Endothelial cell of umbilical vein (primary cell): ENCODE measurements at regions not wholly inside any gene's neighbourhood (a gene's known extent, or its start where the extent isn't known, plus 50 kb on each side); places are given as distances from the start of the nearest gene placed in this dataset.

Source experiments
- BruUV-seq: library from RNA; stranded (reverse); fragments of 400-500 nt; replicated peaks from 2 replicates; lab custom pipeline; 2021; lab: Mats Ljungman, UMichigan
- CTCF ChIA-PET: fragments of 300-600, 350-600 bp; sonication (Branson Sonifier 250); formaldehyde crosslinking; loops from one replicate; lab custom pipeline; 2021; ENCODE audit warnings: antibody characterized with exemption, inconsistent platforms; lab: Charles Lee
- POLR2A ChIA-PET: fragments of 300-600, 350-600 bp; sonication (Branson Sonifier 250); formaldehyde crosslinking; loops from one replicate; lab custom pipeline; 2021; ENCODE audit warnings: antibody characterized with exemption, inconsistent platforms; lab: Charles Lee
- DNase-seq: peaks from one replicate; pipeline ENCODE4 v3.0.0-alpha.2; 2011; ENCODE audit warnings: low read depth, low spot score
- FAIRE-seq: peaks from 2 replicates; lab custom pipeline; 2011; peaks lifted over from hg19 to GRCh38; lab: Jason Lieb, UNC
- H2AFZ ChIP-seq: 2 replicates; pipeline ENCODE4 v1.6.0; 2012; ENCODE audit warnings: low read depth, low read length, control low read depth, inconsistent platforms
- H3K27ac ChIP-seq: 2 replicates; pipeline ENCODE4 v1.5.1; 2011; ENCODE audit warnings: low read depth, mild to moderate bottlenecking, control low read depth, low read length, moderate library complexity; ENCODE audit not compliant: insufficient read depth
- H3K27me3 ChIP-seq, 2 experiments: 2 replicates each; pipeline versions ENCODE4 v1.6.0 to v1.6.1; 2011; ENCODE audit warnings: low read length in 2 of 2, mixed read lengths in 1 of 2; ENCODE audit not compliant: control insufficient read depth in 2 of 2, insufficient read depth in 2 of 2
- H3K36me3 ChIP-seq, 2 experiments: 2 replicates in 1 of 2; 3 replicates in 1 of 2; pipeline ENCODE4 v1.5.1; 2011; ENCODE audit warnings: low read length in 2 of 2, mild to moderate bottlenecking in 1 of 2, moderate library complexity in 1 of 2; ENCODE audit not compliant: control insufficient read depth in 2 of 2, insufficient read depth in 2 of 2; ENCODE audit errors: extremely low read depth in 1 of 2
- H3K4me1 ChIP-seq: 3 replicates; pipeline ENCODE4 v1.5.1; 2011; ENCODE audit warnings: mild to moderate bottlenecking, low read length; ENCODE audit not compliant: control insufficient read depth, insufficient read depth; ENCODE audit errors: extremely low read depth
- H3K4me2 ChIP-seq: 2 replicates; pipeline ENCODE4 v1.6.1; 2011; ENCODE audit warnings: low read length, control low read depth, mixed read lengths; ENCODE audit not compliant: insufficient read depth
- H3K4me3 ChIP-seq, 3 experiments: fragments of 200-600 bp in 1 of 3; sonication (generic), shearing (Covaris generic) in 1 of 3; replicated peaks in 1 of 3; 2 replicates each; pipeline ENCODE4 v1.5.1; 2011 to 2016; ENCODE audit warnings: control low read depth in 3 of 3, low read length in 3 of 3, mild to moderate bottlenecking in 2 of 3, inconsistent platforms in 1 of 3, low read depth in 1 of 3, moderate library complexity in 1 of 3; ENCODE audit not compliant: insufficient read depth in 1 of 3
- H3K79me2 ChIP-seq: 2 replicates; pipeline ENCODE4 v1.6.0; 2012; ENCODE audit warnings: low read length, inconsistent platforms; ENCODE audit not compliant: control insufficient read depth, insufficient read depth
- H3K9ac ChIP-seq: replicated peaks from 2 replicates; pipeline ENCODE3; 2011; ENCODE audit warnings: low read length, control low read depth; ENCODE audit not compliant: insufficient read depth; ENCODE audit errors: extremely low read depth
- H3K9me1 ChIP-seq: replicated peaks from 3 replicates; pipeline ENCODE4 v1.6.0; 2011; ENCODE audit warnings: mild to moderate bottlenecking, low read length; ENCODE audit not compliant: control insufficient read depth, insufficient read depth; ENCODE audit errors: extremely low read depth
- H3K9me3 ChIP-seq: replicated peaks from 2 replicates; pipeline ENCODE4 v1.5.1; 2012; ENCODE audit warnings: low read length, inconsistent platforms; ENCODE audit not compliant: control insufficient read depth, insufficient read depth
- H4K20me1 ChIP-seq: replicated peaks from 2 replicates; pipeline ENCODE3; 2011; ENCODE audit warnings: mild to moderate bottlenecking, low read length; ENCODE audit not compliant: control insufficient read depth, insufficient read depth; ENCODE audit errors: extremely low read depth
- EZH2 ChIP-seq: IDR thresholded peaks from 2 replicates; pipeline ENCODE4 v1.6.1; 2012; ENCODE audit warnings: borderline replicate concordance, low read depth, mild to moderate bottlenecking, moderate library complexity, low read length, inconsistent platforms; ENCODE audit not compliant: severe bottlenecking
- FOS ChIP-seq: IDR thresholded peaks from 2 replicates; pipeline ENCODE4 v1.6.1; 2011; ENCODE audit warnings: mild to moderate bottlenecking, low read length, moderate library complexity, borderline replicate concordance; ENCODE audit not compliant: insufficient read depth
- GATA2 ChIP-seq: IDR thresholded peaks from 2 replicates; pipeline ENCODE4 v1.7.0; 2011; ENCODE audit warnings: low read depth, mild to moderate bottlenecking, moderate library complexity, mixed read lengths, low read length; ENCODE audit not compliant: insufficient read length, insufficient read depth
- JUN ChIP-seq: IDR thresholded peaks from 2 replicates; pipeline ENCODE4 v1.6.1; 2011; ENCODE audit warnings: borderline replicate concordance, low read depth; ENCODE audit not compliant: insufficient read length, insufficient read depth
- MYC ChIP-seq: IDR thresholded peaks from one replicate; pipeline ENCODE4 v1.6.1; 2011; ENCODE audit warnings: mild to moderate bottlenecking, low read depth, low read length
- POLR2A ChIP-seq: IDR thresholded peaks from 2 replicates; pipeline ENCODE4 v1.6.1; 2012; ENCODE audit warnings: low read depth, mild to moderate bottlenecking, control low read depth, low read length
- POLR2AphosphoS5 ChIP-seq: IDR thresholded peaks from 2 replicates; pipeline ENCODE4 v1.6.1; 2012; ENCODE audit warnings: low read depth, mild to moderate bottlenecking, control low read depth, low read length, moderate library complexity; ENCODE audit not compliant: insufficient read depth
- dilution Hi-C: fragments of 300-500 bp; cut with MboI; formaldehyde crosslinking; loops from one replicate; pipeline ENCODE4 v1.15.0; 2019; ENCODE audit warnings: low sequenced_read_pairs; ENCODE audit not compliant: extremely low pct_ligation_motif_present
- intact Hi-C: fragments of 100-400 bp; cut with micrococcal nuclease; formaldehyde crosslinking; loops from one replicate; pipeline ENCODE4 v1.10.0; 2022
- TF ChIP-seq, protein P1 (sequence below): IDR thresholded peaks from 2 replicates; pipeline ENCODE4 v1.6.1; 2011; ENCODE audit not compliant: insufficient read depth, insufficient read length
- TF ChIP-seq, protein P2 (sequence below), 2 donors: IDR thresholded peaks; 1 replicate in 1 of 2; 2 replicates in 1 of 2; pipeline ENCODE4 v1.5.1; 2011; ENCODE audit warnings: low read length in 2 of 2, mild to moderate bottlenecking in 2 of 2, moderate library complexity in 2 of 2, control low read depth in 1 of 2, inconsistent platforms in 1 of 2, low read depth in 1 of 2; ENCODE audit not compliant: insufficient read depth in 1 of 2; ENCODE audit errors: extremely low read depth in 1 of 2

DNA sequence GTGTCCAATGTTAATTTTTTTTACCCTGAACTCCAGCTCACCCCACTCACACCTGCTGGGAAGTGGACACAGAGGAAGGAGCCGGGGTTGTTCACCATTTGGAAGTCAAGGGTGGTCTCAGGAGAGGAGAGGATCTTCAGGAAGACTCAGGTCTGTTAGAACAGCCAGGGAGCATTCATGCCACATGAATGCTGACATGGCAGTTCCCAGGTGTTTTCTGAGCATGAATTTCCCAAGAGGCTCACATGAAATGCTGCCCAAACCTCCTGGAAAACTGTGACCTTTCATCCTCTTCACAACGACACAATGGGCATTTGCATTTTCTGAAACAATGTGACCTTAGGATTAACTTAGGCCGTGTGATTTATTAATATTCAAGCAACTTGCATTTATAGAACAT, 2409.2 kb downstream of the TP53TG3F start:
- no peaks in the 10 kb centered on the region for H4K20me1 ChIP-seq
- H3K9me3 ChIP-seq: peaks cover 2% of the 10 kb centered on the region
- no peaks in the 10 kb centered on the region for H3K9me1 ChIP-seq
- dilution Hi-C loops (no loop called here), intact Hi-C loops (no loop called here)
- FAIRE-seq (no peak), DNase-seq (no peak)
- H3K79me2 ChIP-seq: no peaks in the 10 kb centered on the region
- BruUV-seq: no TSS peak
- TF ChIP-seq MYC (no peak), EZH2 (no peak)
- H2AFZ ChIP-seq: no peak overlapping the region
- no peak overlapping the region for H3K9ac ChIP-seq
- H3K27me3 ChIP-seq: no peaks in the 10 kb centered on the region
- H3K4me1 ChIP-seq: no peaks in the 10 kb centered on the region
- H3K4me3 ChIP-seq: no peak overlapping the region
- no peak overlapping the region for H3K27ac ChIP-seq
- ChIA-PET CTCF (no interaction called here), POLR2A (no interaction called here)
- H3K4me2 ChIP-seq: no peak overlapping the region
- no peaks in the 10 kb centered on the region for H3K36me3 ChIP-seq

DNA sequence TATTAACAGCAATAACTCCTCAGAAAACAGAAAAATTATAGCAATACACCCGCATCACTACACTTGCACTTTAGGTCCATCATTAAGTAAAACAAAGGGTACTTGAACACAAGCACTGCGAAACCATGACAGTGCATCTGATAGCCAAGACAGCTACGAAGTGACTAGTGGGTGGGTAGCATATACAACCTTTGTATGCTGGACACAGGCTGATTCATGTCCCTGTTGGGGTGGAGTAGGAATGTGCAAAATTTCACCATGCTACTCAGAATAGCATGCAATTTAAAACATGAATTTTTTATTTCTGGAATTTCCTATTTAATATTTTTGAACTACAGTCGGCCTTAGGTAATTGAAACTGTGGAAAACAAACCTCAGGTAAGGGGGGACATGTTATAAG, 2414.1 kb downstream of the TP53TG3F start:
- H3K36me3 ChIP-seq: no peaks in the 10 kb centered on the region
- H3K9me1 ChIP-seq: no peaks in the 10 kb centered on the region
- DNase-seq (no peak), FAIRE-seq (no peak)
- intact Hi-C loops: no loop called here
- H3K4me2 ChIP-seq: no peak overlapping the region
- TF ChIP-seq FOS (no peak), GATA2 (no peak), EZH2 (no peak), POLR2A (no peak), POLR2AphosphoS5 (no peak), MYC (no peak), JUN (no peak)
- TF ChIP-seq, protein P1, sequence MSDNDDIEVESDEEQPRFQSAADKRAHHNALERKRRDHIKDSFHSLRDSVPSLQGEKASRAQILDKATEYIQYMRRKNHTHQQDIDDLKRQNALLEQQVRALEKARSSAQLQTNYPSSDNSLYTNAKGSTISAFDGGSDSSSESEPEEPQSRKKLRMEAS: no peak
- TF ChIP-seq, protein P2, sequence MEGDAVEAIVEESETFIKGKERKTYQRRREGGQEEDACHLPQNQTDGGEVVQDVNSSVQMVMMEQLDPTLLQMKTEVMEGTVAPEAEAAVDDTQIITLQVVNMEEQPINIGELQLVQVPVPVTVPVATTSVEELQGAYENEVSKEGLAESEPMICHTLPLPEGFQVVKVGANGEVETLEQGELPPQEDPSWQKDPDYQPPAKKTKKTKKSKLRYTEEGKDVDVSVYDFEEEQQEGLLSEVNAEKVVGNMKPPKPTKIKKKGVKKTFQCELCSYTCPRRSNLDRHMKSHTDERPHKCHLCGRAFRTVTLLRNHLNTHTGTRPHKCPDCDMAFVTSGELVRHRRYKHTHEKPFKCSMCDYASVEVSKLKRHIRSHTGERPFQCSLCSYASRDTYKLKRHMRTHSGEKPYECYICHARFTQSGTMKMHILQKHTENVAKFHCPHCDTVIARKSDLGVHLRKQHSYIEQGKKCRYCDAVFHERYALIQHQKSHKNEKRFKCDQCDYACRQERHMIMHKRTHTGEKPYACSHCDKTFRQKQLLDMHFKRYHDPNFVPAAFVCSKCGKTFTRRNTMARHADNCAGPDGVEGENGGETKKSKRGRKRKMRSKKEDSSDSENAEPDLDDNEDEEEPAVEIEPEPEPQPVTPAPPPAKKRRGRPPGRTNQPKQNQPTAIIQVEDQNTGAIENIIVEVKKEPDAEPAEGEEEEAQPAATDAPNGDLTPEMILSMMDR (IDR thresholded peaks at IDR 0.05; ENCODE audit: extremely low read depth in 1 of 2, insufficient read depth in 1 of 2, low read depth in 1 of 2, low read length in 2 of 2): no peak
- H3K4me1 ChIP-seq: no peaks in the 10 kb centered on the region
- no peak overlapping the region for H3K9ac ChIP-seq
- CTCF ChIA-PET: no interaction called here
- H3K9me3 ChIP-seq: peaks cover 2% of the 10 kb centered on the region
- H3K27me3 ChIP-seq: no peaks in the 10 kb centered on the region
- no peak overlapping the region for H2AFZ ChIP-seq
- no peaks in the 10 kb centered on the region for H4K20me1 ChIP-seq
- no peaks in the 10 kb centered on the region for H3K79me2 ChIP-seq
- H3K4me3 ChIP-seq: no peak overlapping the region
- dilution Hi-C loops: no loop called here
- BruUV-seq: no TSS peak
- no peak overlapping the region for H3K27ac ChIP-seq
- POLR2A ChIA-PET: no interaction called here
